ENCODE measurements at regions not wholly inside any gene's neighbourhood (a gene's known extent, or its start where the extent isn't known, plus 50 kb on each side); places are given as distances from the start of the nearest gene placed in this dataset.

DNA sequence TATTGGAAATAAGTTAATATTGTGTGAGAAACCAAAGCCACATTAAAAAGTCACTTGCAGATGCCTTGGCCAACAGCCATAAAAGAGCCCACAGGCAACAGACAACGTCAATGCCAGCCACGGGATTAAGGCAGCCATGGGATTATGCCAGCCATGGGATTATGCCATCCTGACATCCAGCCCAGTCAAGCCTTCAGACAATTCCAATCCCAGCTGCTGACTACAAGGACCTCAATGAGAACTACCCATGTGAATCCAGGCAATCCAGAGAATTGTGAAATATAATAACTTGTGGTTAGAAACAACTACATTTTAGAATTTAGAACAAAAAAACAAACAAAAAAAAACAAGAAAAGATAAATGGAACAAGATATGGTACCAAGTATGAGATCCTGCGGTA is 356.6 kb downstream of the EFNB2 start:
- Histone ChIP-seq H3K27ac (no peak overlapping the region), H3K36me3 (no peaks in the 10 kb centered on the region), H3K9ac (no peak overlapping the region), H3K9me3 (peaks cover 19% of the 10 kb centered on the region), H3K4me3 (no peak overlapping the region), H3K4me2 (no peak overlapping the region), H3K4me1 (no peaks in the 10 kb centered on the region), H4K20me1 (no peaks in the 10 kb centered on the region), H3K27me3 (no peaks in the 10 kb centered on the region)
- no peak for TF ChIP-seq Cebpa-rat (IDR thresholded peaks at IDR 0.05)

DNA sequence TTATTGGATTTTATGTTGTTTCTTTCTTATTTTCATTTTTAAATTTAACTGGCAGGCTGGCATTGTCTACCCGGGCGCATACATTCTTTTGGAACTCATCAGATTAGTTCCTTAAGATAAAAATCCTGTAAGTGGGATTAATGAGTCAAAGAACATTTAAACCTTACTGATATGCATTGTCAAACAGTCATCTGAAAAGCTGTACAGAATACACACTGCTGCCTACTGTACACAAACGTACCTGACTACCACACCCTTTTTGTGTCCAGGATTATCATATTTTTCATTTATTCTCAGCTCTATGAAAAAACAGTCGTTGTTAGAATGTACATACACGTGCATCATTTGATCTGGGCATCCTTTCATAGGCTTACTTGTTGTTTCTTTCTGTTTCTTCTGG is 358.3 kb downstream of the EFNB2 start:
- no peaks in the 10 kb centered on the region for H4K20me1 ChIP-seq
- H3K4me2 ChIP-seq = no peak overlapping the region
- no peaks in the 10 kb centered on the region for H3K36me3 ChIP-seq
- peaks cover 6% of the 10 kb centered on the region; the same call in 1 of the 2 replicates for H3K4me1 ChIP-seq
- no peak for TF ChIP-seq Cebpa-rat (IDR thresholded peaks at IDR 0.05)
- no peak overlapping the region for H3K9ac ChIP-seq
- no peaks in the 10 kb centered on the region for H3K27me3 ChIP-seq
- peaks cover 19% of the 10 kb centered on the region for H3K9me3 ChIP-seq
- no peak overlapping the region for H3K27ac ChIP-seq
- no peak overlapping the region for H3K4me3 ChIP-seq

DNA sequence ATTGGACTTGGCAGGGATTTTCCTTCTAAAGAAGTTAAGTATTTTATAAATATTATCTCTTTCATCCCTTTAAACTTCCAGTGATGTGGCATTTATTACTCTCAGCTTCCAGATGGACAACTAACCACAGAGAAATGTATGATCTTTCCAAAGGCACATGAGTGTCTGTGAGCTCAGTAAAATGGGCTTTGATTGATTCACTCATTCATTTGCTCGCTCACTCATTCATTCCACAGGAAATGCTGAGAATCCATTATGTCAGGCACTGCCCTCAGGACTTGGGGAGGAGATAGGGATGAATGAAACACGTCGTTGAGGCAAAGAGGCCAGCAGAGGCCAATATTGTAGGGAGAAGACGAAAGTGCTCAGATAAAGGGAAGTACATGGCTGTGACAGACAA is 359.3 kb downstream of the EFNB2 start:
- peaks cover 6% of the 10 kb centered on the region; the same call in 1 of the 2 replicates for H3K4me1 ChIP-seq
- no peaks in the 10 kb centered on the region for H4K20me1 ChIP-seq
- H3K9ac ChIP-seq = no peak overlapping the region
- no peak overlapping the region for H3K4me2 ChIP-seq
- H3K27me3 ChIP-seq = no peaks in the 10 kb centered on the region
- no peaks in the 10 kb centered on the region for H3K36me3 ChIP-seq
- no peak for TF ChIP-seq Cebpa-rat (IDR thresholded peaks at IDR 0.05)
- H3K27ac ChIP-seq = no peak overlapping the region
- peaks cover 19% of the 10 kb centered on the region for H3K9me3 ChIP-seq
- no peak overlapping the region for H3K4me3 ChIP-seq

DNA sequence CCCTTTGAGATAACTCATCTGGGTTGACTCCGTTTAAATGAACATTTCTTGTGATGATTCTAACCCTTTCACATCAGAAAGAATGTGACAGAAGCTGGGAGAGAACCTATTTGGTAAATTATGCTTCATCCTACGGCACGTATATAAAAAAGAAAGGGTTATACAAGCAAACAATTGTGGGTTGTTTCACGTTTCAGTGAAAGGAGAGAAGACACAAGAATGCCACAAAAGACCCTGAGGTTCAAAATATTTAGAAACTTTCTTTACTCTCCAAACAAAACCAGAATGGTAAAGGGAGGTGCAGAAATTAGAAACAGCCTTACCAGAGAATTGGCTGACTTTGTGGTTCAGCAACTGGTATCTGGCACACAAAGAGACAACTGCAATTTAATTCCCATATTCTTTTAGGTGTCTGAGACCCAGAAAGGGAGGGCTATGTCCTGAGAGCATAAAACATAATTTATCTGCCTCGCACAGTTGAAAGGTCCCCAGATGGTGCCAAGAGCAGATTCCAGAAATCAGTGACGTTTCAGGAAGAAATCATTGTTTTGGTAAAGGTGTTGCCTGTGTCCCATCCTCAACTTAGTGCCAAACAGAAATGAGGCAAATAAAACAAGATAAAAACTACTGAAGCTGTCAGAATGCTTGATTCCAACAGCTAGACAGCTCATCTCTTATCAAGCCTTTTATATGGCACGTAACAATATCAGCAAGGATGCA is 361.4 kb downstream of the EFNB2 start:
- H3K4me2 ChIP-seq = no peak overlapping the region
- no peak overlapping the region for H3K27ac ChIP-seq
- H3K9me3 ChIP-seq = peaks cover 4% of the 10 kb centered on the region; the same call in 1 of the 2 replicates
- no peaks in the 10 kb centered on the region for H3K27me3 ChIP-seq
- H3K9ac ChIP-seq = no peak overlapping the region
- no peaks in the 10 kb centered on the region for H3K36me3 ChIP-seq
- peaks cover 15% of the 10 kb centered on the region; the same call in 1 of the 2 replicates for H3K4me1 ChIP-seq
- no peak for TF ChIP-seq Cebpa-rat (IDR thresholded peaks at IDR 0.05)
- H4K20me1 ChIP-seq = no peaks in the 10 kb centered on the region
- no peak overlapping the region for H3K4me3 ChIP-seq

DNA sequence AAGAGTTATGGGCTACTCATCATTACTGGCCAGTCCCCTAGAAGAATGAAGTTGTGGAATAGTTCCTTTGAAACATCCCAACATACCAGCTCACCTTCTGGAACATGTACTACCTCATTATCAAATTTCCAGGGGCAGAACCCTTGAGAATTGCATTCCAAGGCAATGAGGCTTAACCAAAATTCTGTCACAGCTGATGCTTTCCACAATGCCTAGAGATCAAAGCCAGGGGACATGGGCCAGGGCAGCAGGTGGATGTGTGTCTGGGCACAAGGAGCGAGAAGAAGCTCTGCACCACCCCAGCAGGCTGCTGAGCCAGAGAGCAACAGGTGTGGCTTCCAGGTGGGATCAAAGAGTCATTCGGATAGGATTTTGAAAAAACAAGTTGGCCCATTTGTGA is 362.1 kb downstream of the EFNB2 start:
- no peak for TF ChIP-seq Cebpa-rat (IDR thresholded peaks at IDR 0.05)
- H3K4me1 ChIP-seq = peaks cover 15% of the 10 kb centered on the region; the same call in 1 of the 2 replicates
- no peaks in the 10 kb centered on the region for H4K20me1 ChIP-seq
- no peak overlapping the region for H3K27ac ChIP-seq
- peak overlapping the region; percentile 10; the same call in 1 of the 2 replicates for H3K4me2 ChIP-seq
- no peaks in the 10 kb centered on the region for H3K9me3 ChIP-seq
- no peaks in the 10 kb centered on the region for H3K27me3 ChIP-seq
- no peak overlapping the region for H3K9ac ChIP-seq
- H3K36me3 ChIP-seq = no peaks in the 10 kb centered on the region
- no peak overlapping the region for H3K4me3 ChIP-seq

DNA sequence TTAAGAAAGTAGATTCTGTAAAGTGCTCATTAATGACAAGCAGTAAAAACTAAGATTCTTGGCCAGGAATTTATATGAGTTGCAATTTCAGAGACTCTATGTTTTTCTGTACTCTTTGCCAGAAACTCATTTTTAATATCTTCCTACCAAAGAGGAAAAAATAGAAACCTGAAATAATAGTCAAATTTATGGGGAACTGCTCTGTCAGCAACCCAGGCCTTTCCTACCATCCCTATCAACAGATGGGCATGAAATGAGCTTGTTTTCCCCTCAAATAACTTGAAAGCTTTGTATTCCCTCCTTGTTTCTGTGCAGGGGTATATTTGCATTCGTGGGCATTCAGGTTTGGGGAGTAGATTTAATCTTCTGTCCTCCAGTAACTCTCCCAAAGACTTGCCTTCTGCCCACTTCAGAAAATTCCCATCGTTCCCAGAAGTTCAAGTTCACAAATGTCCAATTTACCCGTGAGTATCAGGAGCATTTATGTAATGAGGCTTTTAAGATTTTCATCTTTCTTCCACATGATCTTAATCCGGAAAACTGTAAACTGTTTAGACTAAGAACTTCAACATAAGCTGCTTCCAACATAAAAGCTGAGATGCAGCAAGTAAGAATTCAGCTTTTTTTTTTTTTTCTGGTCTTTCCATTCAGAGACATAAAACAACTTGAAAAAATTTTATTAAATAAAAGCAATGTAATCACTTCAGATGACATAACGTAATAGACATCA is 363.1 kb downstream of the EFNB2 start:
- no peaks in the 10 kb centered on the region for H4K20me1 ChIP-seq
- H3K27ac ChIP-seq = no peak overlapping the region
- no peak overlapping the region for H3K4me3 ChIP-seq
- H3K27me3 ChIP-seq = no peaks in the 10 kb centered on the region
- H3K4me2 ChIP-seq = no peak overlapping the region
- H3K9ac ChIP-seq = no peak overlapping the region
- no peak for TF ChIP-seq Cebpa-rat (IDR thresholded peaks at IDR 0.05)
- no peaks in the 10 kb centered on the region for H3K36me3 ChIP-seq
- H3K4me1 ChIP-seq = peaks cover 15% of the 10 kb centered on the region; the same call in 1 of the 2 replicates
- no peaks in the 10 kb centered on the region for H3K9me3 ChIP-seq

DNA sequence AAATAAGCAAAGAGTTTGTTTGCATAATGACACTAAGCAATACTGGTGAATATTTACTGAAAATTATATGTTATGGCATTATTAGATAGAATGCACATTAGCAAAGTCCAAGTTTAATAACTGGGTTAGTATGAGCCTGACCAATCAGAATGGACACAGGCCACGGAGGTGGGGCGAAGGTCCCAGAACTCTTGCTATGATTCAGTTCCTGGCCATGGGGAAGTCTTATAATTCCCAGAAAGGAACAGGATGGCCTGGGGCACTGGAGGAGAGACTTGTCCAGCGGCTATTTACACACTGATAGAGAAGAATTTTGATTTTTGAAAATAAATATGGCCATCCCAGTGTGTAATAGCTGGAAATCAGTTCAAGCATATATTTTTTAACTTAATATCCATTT is 372.0 kb downstream of the EFNB2 start:
- H3K27ac ChIP-seq = no peak overlapping the region
- peaks cover 13% of the 10 kb centered on the region; the same call in 1 of the 2 replicates for H3K9me3 ChIP-seq
- H3K36me3 ChIP-seq = no peaks in the 10 kb centered on the region
- no peaks in the 10 kb centered on the region for H4K20me1 ChIP-seq
- no peak overlapping the region for H3K9ac ChIP-seq
- H3K4me3 ChIP-seq = no peak overlapping the region
- H3K4me1 ChIP-seq = peaks cover 14% of the 10 kb centered on the region
- no peaks in the 10 kb centered on the region for H3K27me3 ChIP-seq
- TF ChIP-seq Cebpa-rat (IDR thresholded peaks at IDR 0.05) = no peak
- no peak overlapping the region for H3K4me2 ChIP-seq

DNA sequence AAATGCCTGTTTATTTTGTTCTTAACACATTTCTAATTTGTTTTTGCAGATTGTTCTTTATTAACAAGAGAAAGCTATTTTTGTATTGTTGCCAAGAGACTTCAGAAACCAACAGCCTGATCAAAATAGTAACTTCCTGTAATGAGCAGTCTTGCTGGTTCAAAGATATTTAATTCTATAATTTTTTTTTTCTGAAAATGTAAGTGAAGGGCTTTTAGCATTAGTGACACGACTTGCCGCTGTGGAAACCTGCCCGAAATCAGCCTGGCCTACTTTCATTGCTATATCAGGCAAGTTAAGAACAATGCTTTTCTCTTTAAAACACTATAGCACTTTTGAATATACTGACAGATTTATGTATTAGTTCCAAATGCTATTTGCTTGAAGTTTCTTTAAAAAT is 374.3 kb downstream of the EFNB2 start:
- Histone ChIP-seq H3K27ac (0 out of 2 replicates have a peak overlapping the region, but pooled peaks have one; percentile 25), H3K9me3 (peaks cover 10% of the 10 kb centered on the region; the same call in 1 of the 2 replicates), H3K4me1 (peaks cover 14% of the 10 kb centered on the region), H3K36me3 (no peaks in the 10 kb centered on the region), H3K9ac (peak overlapping the region; percentile 48; the same call in 1 of the 2 replicates), H4K20me1 (no peaks in the 10 kb centered on the region), H3K4me3 (no peak overlapping the region), H3K4me2 (peak overlapping the region; percentile 55), H3K27me3 (no peaks in the 10 kb centered on the region)
- no peak for TF ChIP-seq Cebpa-rat (IDR thresholded peaks at IDR 0.05)

DNA sequence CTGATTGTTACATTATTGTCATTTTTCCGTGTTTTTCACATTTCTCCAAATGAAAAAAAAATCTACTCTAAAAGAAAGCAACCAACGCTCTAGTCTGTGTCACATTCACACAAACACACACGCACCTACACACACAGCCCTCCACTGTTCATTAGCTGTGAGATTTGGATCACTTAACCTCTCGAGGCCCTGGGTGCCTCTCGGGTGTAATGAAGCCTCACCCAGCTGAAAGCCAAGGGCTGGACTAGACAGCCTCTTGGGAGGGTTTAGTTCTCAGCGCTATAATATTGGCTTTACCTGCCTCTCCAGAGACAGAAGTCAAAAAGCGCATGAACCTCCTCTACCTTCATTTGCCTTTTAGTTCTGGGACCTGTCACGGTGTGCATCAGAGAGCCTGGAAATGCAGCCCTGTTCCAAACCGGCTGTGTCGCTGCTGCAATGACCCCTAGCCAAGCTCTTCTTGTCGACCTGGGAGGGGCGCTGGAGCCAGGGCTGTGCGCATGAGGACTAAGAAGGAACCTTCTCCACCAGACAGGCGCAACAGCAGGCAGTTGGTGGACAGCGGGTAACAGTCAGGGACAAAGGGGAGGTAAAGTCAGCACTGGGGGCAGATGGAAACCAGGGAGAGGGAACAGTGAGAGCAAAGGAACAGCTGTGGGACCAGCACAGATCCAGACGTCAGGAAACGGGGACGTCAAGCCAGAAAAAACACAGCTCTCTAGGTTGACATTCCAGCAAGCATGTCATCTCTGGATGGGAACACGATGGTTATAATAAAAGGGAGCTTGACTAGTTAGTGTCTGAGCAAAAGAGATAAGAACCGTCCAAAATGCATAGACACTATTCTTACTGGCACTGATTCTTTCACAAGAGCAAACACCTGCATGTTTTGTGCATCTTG is 375.9 kb downstream of the EFNB2 start:
- no peaks in the 10 kb centered on the region for H4K20me1 ChIP-seq
- TF ChIP-seq Cebpa-rat (IDR thresholded peaks at IDR 0.05) = no peak
- no peaks in the 10 kb centered on the region for H3K27me3 ChIP-seq
- H3K27ac ChIP-seq = no peak overlapping the region
- peaks cover 14% of the 10 kb centered on the region for H3K4me1 ChIP-seq
- no peak overlapping the region for H3K4me2 ChIP-seq
- no peaks in the 10 kb centered on the region for H3K36me3 ChIP-seq
- H3K4me3 ChIP-seq = no peak overlapping the region
- H3K9me3 ChIP-seq = no peaks in the 10 kb centered on the region; the same call in 1 of the 2 replicates
- H3K9ac ChIP-seq = no peak overlapping the region
